Lung (tissue), 11 donors: ENCODE measurements at regions not wholly inside any gene's neighbourhood (a gene's known extent, or its start where the extent isn't known, plus 50 kb on each side); places are given as distances from the start of the nearest gene placed in this dataset.

ENCODE experiments used
- ATAC-seq: fragments of 200-7000 bp; cut with Tn5 transposase; one replicate; pipeline ENCODE4 v1.9.1; 2020; ENCODE audit warnings: moderate number of reproducible peaks; ENCODE audit not compliant: insufficient read depth, low FRiP score
- DNase-seq, 3 donors: peaks; one replicate each; pipeline ENCODE4 v3.0.0-alpha.2; 2013 to 2017
- H3K27ac ChIP-seq, 2 donors: one replicate each; pipeline ENCODE4 v1.5.1; 2013; ENCODE audit warnings: mild to moderate bottlenecking in 2 of 2, moderate library complexity in 2 of 2, control low read depth in 1 of 2, inconsistent platforms in 1 of 2, low read depth in 1 of 2, low read length in 1 of 2
- H3K27me3 ChIP-seq, 3 donors: one replicate each; pipeline ENCODE4 v1.5.1; 2013; ENCODE audit warnings: low read length in 2 of 3; ENCODE audit not compliant: control insufficient read depth in 3 of 3, insufficient read depth in 3 of 3
- H3K36me3 ChIP-seq, 4 donors: one replicate each; pipeline ENCODE4 v1.5.1; 2013; ENCODE audit warnings: low read length in 4 of 4, mild to moderate bottlenecking in 1 of 4, moderate library complexity in 1 of 4; ENCODE audit not compliant: control insufficient read depth in 4 of 4, insufficient read depth in 4 of 4
- H3K4me1 ChIP-seq, 5 donors: one replicate each; pipeline ENCODE4 v1.5.1; 2013; ENCODE audit warnings: low read length in 5 of 5, mild to moderate bottlenecking in 2 of 5, moderate library complexity in 1 of 5; ENCODE audit not compliant: control insufficient read depth in 5 of 5, insufficient read depth in 5 of 5
- H3K4me3 ChIP-seq: one replicate; pipeline ENCODE4 v1.5.1; 2013; ENCODE audit warnings: mild to moderate bottlenecking, control low read depth, moderate library complexity
- H3K9ac ChIP-seq, 2 donors: one replicate each; pipeline ENCODE4 v1.5.1; 2013; ENCODE audit warnings: low read length in 2 of 2, control low read depth in 1 of 2; ENCODE audit not compliant: insufficient read depth in 1 of 2
- H3K9me3 ChIP-seq, 4 donors: one replicate each; pipeline ENCODE4 v1.5.1; 2013; ENCODE audit warnings: low read length in 3 of 4, mild to moderate bottlenecking in 1 of 4, moderate library complexity in 1 of 4; ENCODE audit not compliant: control insufficient read depth in 4 of 4, insufficient read depth in 3 of 4
- WGBS, 2 donors: extraction: QIAGEN DNeasy Blood & Tissue Kit; methylation state at CpG; one replicate each; pipeline ENCODE4 v1.1.7; 2013; 5-methylcytosine and 5-hydroxymethylcytosine counted together
- TF ChIP-seq, protein P1 (sequence below): IDR thresholded peaks from 2 replicates; pipeline ENCODE4 v1.5.1; 2012; ENCODE audit warnings: mild to moderate bottlenecking; ENCODE audit errors: control extremely low read depth, extremely low read depth
- donor health status: control.
- donor health status: control.
- donor health status: Bipolar disorder and iron deficiency.
- donor health status: healthy.
- donor health status: DM: yes; HTN: yes; CAD: no.

DNA sequence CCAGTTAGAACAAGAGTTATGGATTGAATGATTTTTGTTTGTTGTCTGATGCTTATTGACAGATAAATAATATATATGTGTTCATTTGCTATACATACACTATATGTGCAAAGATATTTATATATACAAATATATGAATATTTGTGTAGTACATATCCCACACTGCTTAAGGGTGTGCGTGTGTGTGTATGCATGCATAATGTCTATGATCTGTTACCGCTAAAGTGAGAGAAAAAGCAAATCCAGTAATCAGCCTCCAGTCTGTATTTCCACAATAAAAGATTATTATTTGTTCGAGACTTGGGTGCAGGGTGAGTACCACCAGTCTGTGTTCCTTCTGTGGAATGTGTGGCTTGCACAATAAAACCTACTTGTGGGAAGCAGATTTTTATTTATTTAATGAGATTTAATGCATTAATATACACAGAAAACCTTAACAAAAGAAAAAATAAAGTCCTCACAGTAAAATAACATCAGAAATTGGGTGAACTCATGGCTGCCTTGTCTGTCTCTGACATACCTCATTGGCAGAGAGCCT is 366.0 kb upstream of the TBL1XR1 start:
- Histone ChIP-seq H3K9ac (no peak overlapping the region), H3K27me3 (no peaks in the 10 kb centered on the region), H3K36me3 (no peaks in the 10 kb centered on the region), H3K27ac (no peak overlapping the region), H3K4me3 (no peak overlapping the region), H3K4me1 (peaks cover 0 to 4% (median 0%) of the 10 kb centered on the region in 5 donors), H3K9me3 (no peaks in the 10 kb centered on the region)
- TF ChIP-seq, protein P1, sequence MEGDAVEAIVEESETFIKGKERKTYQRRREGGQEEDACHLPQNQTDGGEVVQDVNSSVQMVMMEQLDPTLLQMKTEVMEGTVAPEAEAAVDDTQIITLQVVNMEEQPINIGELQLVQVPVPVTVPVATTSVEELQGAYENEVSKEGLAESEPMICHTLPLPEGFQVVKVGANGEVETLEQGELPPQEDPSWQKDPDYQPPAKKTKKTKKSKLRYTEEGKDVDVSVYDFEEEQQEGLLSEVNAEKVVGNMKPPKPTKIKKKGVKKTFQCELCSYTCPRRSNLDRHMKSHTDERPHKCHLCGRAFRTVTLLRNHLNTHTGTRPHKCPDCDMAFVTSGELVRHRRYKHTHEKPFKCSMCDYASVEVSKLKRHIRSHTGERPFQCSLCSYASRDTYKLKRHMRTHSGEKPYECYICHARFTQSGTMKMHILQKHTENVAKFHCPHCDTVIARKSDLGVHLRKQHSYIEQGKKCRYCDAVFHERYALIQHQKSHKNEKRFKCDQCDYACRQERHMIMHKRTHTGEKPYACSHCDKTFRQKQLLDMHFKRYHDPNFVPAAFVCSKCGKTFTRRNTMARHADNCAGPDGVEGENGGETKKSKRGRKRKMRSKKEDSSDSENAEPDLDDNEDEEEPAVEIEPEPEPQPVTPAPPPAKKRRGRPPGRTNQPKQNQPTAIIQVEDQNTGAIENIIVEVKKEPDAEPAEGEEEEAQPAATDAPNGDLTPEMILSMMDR, result no peak
- no peak for ATAC-seq
- DNase-seq, result peak in 2 of 3 donors; percentile 37 to 48
- WGBS, 2 donors, result 65 to 92% methylated on average over 3 of the region's 3 CpGs

DNA sequence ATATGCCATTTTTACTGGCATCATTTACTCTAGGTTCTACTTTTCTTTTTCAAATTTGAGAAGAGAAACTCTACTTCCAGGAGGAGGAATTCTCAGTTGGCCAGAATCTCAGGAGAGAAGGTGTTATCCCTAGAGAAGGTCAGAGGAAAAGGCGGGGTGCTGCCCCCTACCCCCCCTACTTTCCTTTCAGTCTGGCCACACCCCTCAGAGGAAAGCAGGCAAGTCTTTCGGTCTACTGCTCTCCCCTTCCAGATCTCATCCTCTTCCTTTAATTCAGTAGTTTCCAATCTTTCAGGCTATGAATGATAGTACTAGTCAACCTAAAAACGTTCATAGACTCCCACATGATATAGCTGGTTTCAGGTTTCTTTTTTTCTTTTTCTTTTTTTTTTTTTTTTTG is 366.5 kb upstream of the TBL1XR1 start:
- H3K27ac ChIP-seq, result no peak overlapping the region
- WGBS, 2 donors, result 40 to 75% methylated on average over 3 of the region's 3 CpGs
- no peaks in the 10 kb centered on the region for H3K9me3 ChIP-seq
- no peak overlapping the region for H3K4me3 ChIP-seq
- no peak overlapping the region for H3K9ac ChIP-seq
- TF ChIP-seq, protein P1, result no peak
- H3K27me3 ChIP-seq, result no peaks in the 10 kb centered on the region
- DNase-seq (no peak), ATAC-seq (no peak)
- H3K36me3 ChIP-seq, result no peaks in the 10 kb centered on the region
- H3K4me1 ChIP-seq, result peaks cover 0 to 4% (median 0%) of the 10 kb centered on the region in 5 donors

DNA sequence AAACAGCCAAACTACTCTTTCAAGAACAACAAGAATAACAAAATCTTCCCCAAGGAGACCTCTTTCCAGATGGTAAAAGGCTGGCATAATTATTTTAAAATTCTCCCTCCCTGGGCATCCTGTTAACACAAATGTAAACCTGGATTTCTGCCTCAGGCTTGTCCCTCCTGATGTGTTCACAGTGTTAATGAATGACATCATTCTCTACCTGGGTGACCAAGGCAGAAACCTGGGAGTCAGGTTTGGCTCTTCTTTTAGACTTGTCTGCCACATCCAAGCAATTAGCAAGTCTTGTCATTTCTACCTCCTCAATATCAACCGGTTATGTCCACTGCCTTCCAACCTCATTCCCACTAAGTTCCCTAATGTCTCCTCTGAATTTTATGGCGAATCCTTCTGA is 368.7 kb upstream of the TBL1XR1 start:
- Histone ChIP-seq H3K4me1 (peaks cover 0 to 4% (median 0%) of the 10 kb centered on the region in 5 donors), H3K27me3 (no peaks in the 10 kb centered on the region), H3K36me3 (no peaks in the 10 kb centered on the region), H3K9me3 (no peaks in the 10 kb centered on the region), H3K4me3 (no peak overlapping the region), H3K9ac (no peak overlapping the region), H3K27ac (no peak overlapping the region)
- ATAC-seq (no peak), DNase-seq (no peak)
- WGBS, 2 donors, result 95 to 98% methylated on average over 2 of the region's 2 CpGs
- TF ChIP-seq, protein P1, result no peak

DNA sequence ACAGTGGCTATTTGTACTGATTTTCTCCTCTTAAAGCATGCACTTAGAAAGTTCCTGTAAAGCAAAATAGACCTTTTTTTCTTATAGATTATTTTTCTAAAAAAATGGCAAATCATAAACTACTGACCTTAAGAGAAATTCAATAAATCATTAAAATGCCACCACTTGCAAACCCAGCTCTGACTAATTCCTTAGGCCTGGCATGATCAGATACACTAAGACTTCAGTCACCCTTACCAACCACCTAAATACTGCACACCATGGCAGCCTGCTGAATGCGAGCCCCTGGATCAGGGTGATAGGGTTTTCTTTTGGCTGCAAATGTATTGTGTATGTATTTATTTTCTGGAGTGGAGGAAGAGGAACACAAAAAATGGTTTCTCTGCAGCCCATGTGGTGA is 370.6 kb upstream of the TBL1XR1 start:
- Histone ChIP-seq H3K36me3 (no peaks in the 10 kb centered on the region), H3K27me3 (no peaks in the 10 kb centered on the region), H3K9me3 (no peaks in the 10 kb centered on the region), H3K9ac (no peak overlapping the region), H3K4me1 (peaks cover 0 to 5% (median 0%) of the 10 kb centered on the region in 5 donors), H3K4me3 (no peak overlapping the region), H3K27ac (no peak overlapping the region)
- DNase-seq, result no peak
- WGBS, 2 donors, result 98 to 100% methylated on average over 1 of the region's 1 CpG
- TF ChIP-seq, protein P1, result no peak
- ATAC-seq, result no peak
